ENCODE measurements at regions not wholly inside any gene's neighbourhood (a gene's known extent, or its start where the extent isn't known, plus 50 kb on each side); places are given as distances from the start of the nearest gene placed in this dataset.

DNA sequence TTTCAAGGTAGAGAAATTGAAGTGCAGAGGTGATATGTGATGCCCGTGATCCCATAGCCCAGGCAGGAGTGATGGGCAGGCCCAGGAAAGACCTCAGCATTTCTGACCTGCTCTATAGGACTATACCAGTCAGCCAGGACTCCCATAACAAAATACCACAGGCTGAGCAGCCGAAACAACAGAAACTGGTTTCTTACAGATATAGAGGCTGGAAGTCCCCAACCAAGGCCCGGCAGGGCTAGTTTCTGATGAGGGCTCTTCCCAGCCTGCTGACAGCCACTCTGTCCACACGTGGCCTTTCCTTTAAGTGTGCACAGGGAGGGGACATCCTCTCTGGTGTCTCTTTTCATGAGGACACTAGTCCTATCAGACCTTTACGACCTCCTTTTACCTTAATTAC lies 104.2 kb upstream of the AGAP1 start:
- TF ChIP-seq POLR2A (IDR thresholded peaks at IDR 0.05) (no peak), CTCF (IDR thresholded peaks at IDR 0.05) (no peak)

All from testis (tissue), 2 donors.